ENCODE measurements at regions not wholly inside any gene's neighbourhood (a gene's known extent, or its start where the extent isn't known, plus 50 kb on each side); places are given as distances from the start of the nearest gene placed in this dataset.

- intact Hi-C loops (cut with DNase I) = no loop called here
- Histone ChIP-seq H3K27ac (replicated peaks in 1 of 4) (no peak overlapping the region), H3K4me1 (peaks cover 0 to 7% (median 3%) of the 10 kb centered on the region in 4 donors), H3K27me3 (no peaks in the 10 kb centered on the region), H3K9me3 (peaks cover 0 to 8% (median under 1%) of the 10 kb centered on the region in 4 donors), H3K4me3 (no peak overlapping the region), H3K36me3 (no peaks in the 10 kb centered on the region)
- no peak for DNase-seq (ENCODE audit: extremely low spot score)
- WGBS = 86% methylated on average over 5 of the region's 5 CpGs
- no peak for TF ChIP-seq POLR2A (IDR thresholded peaks at IDR 0.05; ENCODE audit: low read depth)
- no peak for TF ChIP-seq POLR2AphosphoS5 (IDR thresholded peaks at IDR 0.05)
- no peak for TF ChIP-seq CTCF (IDR thresholded peaks at IDR 0.05)
- TF ChIP-seq EP300 (IDR thresholded peaks at IDR 0.05) = no peak
Observed at GRCh38 chr11:104763930-104764709, 134.1 kb downstream of the CASP12 start.

GRCh38 chr11:104761511-104761910 is 136.7 kb downstream of the CASP12 start:
- peaks cover 0 to 8% (median 4%) of the 10 kb centered on the region in 4 donors for H3K9me3 ChIP-seq
- peaks cover 0 to 7% (median 3%) of the 10 kb centered on the region in 4 donors for H3K4me1 ChIP-seq
- intact Hi-C loops (cut with DNase I) = no loop called here
- no peaks in the 10 kb centered on the region for H3K27me3 ChIP-seq
- no peak for DNase-seq (ENCODE audit: extremely low spot score)
- WGBS = 95% methylated on average over 2 of the region's 2 CpGs
- no peak overlapping the region for H3K4me3 ChIP-seq
- H3K36me3 ChIP-seq = no peaks in the 10 kb centered on the region
- TF ChIP-seq EP300 (IDR thresholded peaks at IDR 0.05) = no peak
- TF ChIP-seq POLR2AphosphoS5 (IDR thresholded peaks at IDR 0.05) = no peak
- no peak for TF ChIP-seq CTCF (IDR thresholded peaks at IDR 0.05)
- no peak for TF ChIP-seq POLR2A (IDR thresholded peaks at IDR 0.05; ENCODE audit: low read depth)
- no peak overlapping the region for H3K27ac ChIP-seq (replicated peaks in 1 of 4)

- DNase-seq (ENCODE audit: extremely low spot score) = no peak
Observed at GRCh38 chr11:104759464-104759863, 138.8 kb downstream of the CASP12 start.

GRCh38 chr11:104738918-104739317 is 159.3 kb downstream of the CASP12 start:
- WGBS = 81% methylated on average over 3 of the region's 3 CpGs
- Histone ChIP-seq H3K27me3 (no peaks in the 10 kb centered on the region), H3K27ac (replicated peaks in 1 of 4) (no peak overlapping the region), H3K4me1 (no peaks in the 10 kb centered on the region), H3K36me3 (no peaks in the 10 kb centered on the region), H3K4me3 (no peak overlapping the region), H3K9me3 (no peaks in the 10 kb centered on the region)
- TF ChIP-seq CTCF (IDR thresholded peaks at IDR 0.05) (no peak), POLR2AphosphoS5 (IDR thresholded peaks at IDR 0.05) (no peak), EP300 (IDR thresholded peaks at IDR 0.05) (no peak), POLR2A (IDR thresholded peaks at IDR 0.05; ENCODE audit: low read depth) (no peak)
- intact Hi-C loops (cut with DNase I) = no loop called here
- DNase-seq (ENCODE audit: extremely low spot score) = no peak

More at GRCh38 chr11:104759464-104759863, 138.8 kb downstream of the CASP12 start:
- Histone ChIP-seq H3K36me3 (no peaks in the 10 kb centered on the region), H3K27me3 (no peaks in the 10 kb centered on the region), H3K9me3 (peaks cover 0 to 8% (median 4%) of the 10 kb centered on the region in 4 donors), H3K4me3 (no peak overlapping the region), H3K27ac (replicated peaks in 1 of 4) (no peak overlapping the region), H3K4me1 (peaks cover 0 to 1% (median 0%) of the 10 kb centered on the region in 4 donors)
- intact Hi-C loops (cut with DNase I) = no loop called here
- TF ChIP-seq POLR2AphosphoS5 (IDR thresholded peaks at IDR 0.05) (no peak), POLR2A (IDR thresholded peaks at IDR 0.05; ENCODE audit: low read depth) (no peak), EP300 (IDR thresholded peaks at IDR 0.05) (no peak), CTCF (IDR thresholded peaks at IDR 0.05) (no peak)
- 97% methylated on average over 1 of the region's 1 CpG for WGBS

All from esophagus muscularis mucosa (tissue), 4 donors.